ENCODE measurements at regions not wholly inside any gene's neighbourhood (a gene's known extent, or its start where the extent isn't known, plus 50 kb on each side); places are given as distances from the start of the nearest gene placed in this dataset.

DNA sequence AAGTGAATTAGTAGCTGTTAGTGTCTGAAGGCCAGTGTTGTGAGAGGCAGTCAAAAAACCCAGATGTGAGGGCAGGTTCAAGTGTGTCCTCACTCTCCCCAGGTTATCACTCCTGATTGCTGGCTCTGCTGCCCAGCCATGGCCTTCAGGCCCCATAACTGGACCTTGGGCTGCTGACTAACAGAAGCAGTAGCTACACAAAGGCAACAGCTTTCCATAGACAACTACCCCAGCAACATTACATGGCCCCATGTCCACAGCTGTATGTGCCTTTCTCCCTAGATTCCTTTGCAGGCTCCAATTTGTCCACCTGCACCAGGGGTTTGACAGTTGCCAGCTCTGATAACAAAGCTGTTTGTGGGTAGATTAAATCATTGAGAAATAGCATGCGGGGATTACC is 297.8 kb downstream of the ARL4A start:
- peaks cover 7% of the 10 kb centered on the region for H3K4me1 ChIP-seq (replicated peaks; ENCODE audit: insufficient read depth)
- no peaks in the 10 kb centered on the region for H4K20me1 ChIP-seq (ENCODE audit: insufficient read depth)
- BruUV-seq (replicated peaks): no TSS peak
- no peak overlapping the region for H3K27ac ChIP-seq
- intact Hi-C loops (cut with micrococcal nuclease; ENCODE audit: unreplicated experiment): no loop called here
- ChIA-PET POLR2A (ENCODE audit: unreplicated experiment) (interaction anchor here (0.6 kb wide), 1 partner anchor 171 kb away, joined by 6 read pairs; no protein-coding TSS in a partner anchor), CTCF (no interaction called here)
- no peaks in the 10 kb centered on the region for H3K27me3 ChIP-seq (ENCODE audit: insufficient read depth, low read depth)
- no peak overlapping the region for H2AFZ ChIP-seq
- H3K9me3 ChIP-seq (ENCODE audit: insufficient read depth, low read depth): no peaks in the 10 kb centered on the region
- H3F3A ChIP-seq (ENCODE audit: insufficient read depth, low read depth): no peaks in the 10 kb centered on the region
- no peak for DNase-seq
- H3K79me2 ChIP-seq (ENCODE audit: low read depth): no peaks in the 10 kb centered on the region
- no peaks in the 10 kb centered on the region for H3K9me2 ChIP-seq (ENCODE audit: insufficient read depth)
- no peaks in the 10 kb centered on the region for H3K36me3 ChIP-seq (ENCODE audit: low read depth)
- H3K4me2 ChIP-seq: no peak overlapping the region
- TF ChIP-seq, protein P1, sequence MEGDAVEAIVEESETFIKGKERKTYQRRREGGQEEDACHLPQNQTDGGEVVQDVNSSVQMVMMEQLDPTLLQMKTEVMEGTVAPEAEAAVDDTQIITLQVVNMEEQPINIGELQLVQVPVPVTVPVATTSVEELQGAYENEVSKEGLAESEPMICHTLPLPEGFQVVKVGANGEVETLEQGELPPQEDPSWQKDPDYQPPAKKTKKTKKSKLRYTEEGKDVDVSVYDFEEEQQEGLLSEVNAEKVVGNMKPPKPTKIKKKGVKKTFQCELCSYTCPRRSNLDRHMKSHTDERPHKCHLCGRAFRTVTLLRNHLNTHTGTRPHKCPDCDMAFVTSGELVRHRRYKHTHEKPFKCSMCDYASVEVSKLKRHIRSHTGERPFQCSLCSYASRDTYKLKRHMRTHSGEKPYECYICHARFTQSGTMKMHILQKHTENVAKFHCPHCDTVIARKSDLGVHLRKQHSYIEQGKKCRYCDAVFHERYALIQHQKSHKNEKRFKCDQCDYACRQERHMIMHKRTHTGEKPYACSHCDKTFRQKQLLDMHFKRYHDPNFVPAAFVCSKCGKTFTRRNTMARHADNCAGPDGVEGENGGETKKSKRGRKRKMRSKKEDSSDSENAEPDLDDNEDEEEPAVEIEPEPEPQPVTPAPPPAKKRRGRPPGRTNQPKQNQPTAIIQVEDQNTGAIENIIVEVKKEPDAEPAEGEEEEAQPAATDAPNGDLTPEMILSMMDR (conservative IDR thresholded peaks at IDR 0.05): no peak
- no peak for TF ChIP-seq EZH2 (IDR thresholded peaks at IDR 0.05; ENCODE audit: low read depth)
- H3K4me3 ChIP-seq: no peak overlapping the region

DNA sequence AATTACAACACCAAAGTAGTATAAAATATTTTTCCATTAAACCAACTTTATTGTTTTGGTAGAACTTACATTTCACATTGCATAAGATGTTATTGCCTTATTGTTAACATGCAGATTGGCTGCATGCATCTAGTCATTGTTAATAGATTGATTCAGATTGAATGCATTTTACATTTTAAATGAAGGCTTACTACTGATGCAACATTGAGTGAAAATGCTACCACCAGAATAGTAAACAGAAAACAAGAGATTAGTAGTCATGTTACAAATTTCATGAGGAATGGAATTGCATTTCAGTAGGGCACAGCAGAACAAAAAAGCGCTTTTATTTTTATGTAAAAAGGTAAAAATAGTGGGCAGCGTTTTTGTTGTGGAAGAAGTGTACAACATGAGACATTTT is 298.3 kb downstream of the ARL4A start:
- ChIA-PET CTCF (no interaction called here), POLR2A (ENCODE audit: unreplicated experiment) (no interaction called here)
- intact Hi-C loops (cut with micrococcal nuclease; ENCODE audit: unreplicated experiment): no loop called here
- Histone ChIP-seq H3K4me2 (no peak overlapping the region), H3K9me2 (ENCODE audit: insufficient read depth) (no peaks in the 10 kb centered on the region), H4K20me1 (ENCODE audit: insufficient read depth) (no peaks in the 10 kb centered on the region), H3K36me3 (ENCODE audit: low read depth) (no peaks in the 10 kb centered on the region), H3K27me3 (ENCODE audit: insufficient read depth, low read depth) (no peaks in the 10 kb centered on the region), H3K4me1 (replicated peaks; ENCODE audit: insufficient read depth) (peaks cover 7% of the 10 kb centered on the region), H3K79me2 (ENCODE audit: low read depth) (no peaks in the 10 kb centered on the region), H3K9me3 (ENCODE audit: insufficient read depth, low read depth) (no peaks in the 10 kb centered on the region), H3F3A (ENCODE audit: insufficient read depth, low read depth) (no peaks in the 10 kb centered on the region), H3K27ac (no peak overlapping the region), H2AFZ (no peak overlapping the region), H3K4me3 (no peak overlapping the region)
- TF ChIP-seq, protein P1 (conservative IDR thresholded peaks at IDR 0.05): no peak
- TF ChIP-seq EZH2 (IDR thresholded peaks at IDR 0.05; ENCODE audit: low read depth): no peak
- no peak for DNase-seq
- no TSS peak for BruUV-seq (replicated peaks)

DNA sequence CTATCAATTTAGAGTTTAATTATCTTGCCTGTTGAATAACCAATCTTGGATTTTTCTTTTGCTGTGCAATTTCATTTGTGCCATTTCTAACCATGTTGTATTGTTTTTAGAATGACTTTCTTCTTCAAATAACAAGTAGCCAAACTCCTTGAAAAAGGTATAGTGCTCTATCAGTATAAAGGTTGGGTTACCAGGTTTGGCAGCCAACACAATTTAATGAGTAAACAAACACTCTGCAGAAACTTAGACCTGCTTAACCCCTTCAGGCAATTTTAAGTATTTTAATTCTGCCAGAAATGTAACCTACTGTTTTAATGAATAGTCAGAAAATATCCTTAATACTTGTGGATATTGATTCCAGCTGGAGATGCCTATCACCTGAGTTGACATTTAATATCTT is 299.8 kb downstream of the ARL4A start:
- Histone ChIP-seq H3K36me3 (ENCODE audit: low read depth) (no peaks in the 10 kb centered on the region), H3K4me3 (no peak overlapping the region), H3K9me2 (ENCODE audit: insufficient read depth) (no peaks in the 10 kb centered on the region), H2AFZ (no peak overlapping the region), H3K27me3 (ENCODE audit: insufficient read depth, low read depth) (no peaks in the 10 kb centered on the region), H3K4me1 (replicated peaks; ENCODE audit: insufficient read depth) (peaks cover 7% of the 10 kb centered on the region), H3F3A (ENCODE audit: insufficient read depth, low read depth) (no peaks in the 10 kb centered on the region), H3K9me3 (ENCODE audit: insufficient read depth, low read depth) (no peaks in the 10 kb centered on the region), H4K20me1 (ENCODE audit: insufficient read depth) (no peaks in the 10 kb centered on the region), H3K79me2 (ENCODE audit: low read depth) (no peaks in the 10 kb centered on the region), H3K4me2 (no peak overlapping the region), H3K27ac (no peak overlapping the region)
- CTCF ChIA-PET: no interaction called here
- intact Hi-C loops (cut with micrococcal nuclease; ENCODE audit: unreplicated experiment): no loop called here
- DNase-seq: no peak
- POLR2A ChIA-PET (ENCODE audit: unreplicated experiment): interaction anchor here (0.6 kb wide), 1 partner anchor 43 kb away, joined by 5 read pairs; no protein-coding TSS in a partner anchor
- no TSS peak for BruUV-seq (replicated peaks)
- TF ChIP-seq, protein P1 (conservative IDR thresholded peaks at IDR 0.05): no peak
- no peak for TF ChIP-seq EZH2 (IDR thresholded peaks at IDR 0.05; ENCODE audit: low read depth)

All from PC-9 (cell line).